ENCODE measurements at regions not wholly inside any gene's neighbourhood (a gene's known extent, or its start where the extent isn't known, plus 50 kb on each side); places are given as distances from the start of the nearest gene placed in this dataset.
"Not testable (repeated sequence)": the region's sequence is repeated elsewhere in the genome, so short reads cannot be mapped to it uniquely, and the experiment has no call there.

- not testable (repeated sequence) for DNase-seq (ENCODE audit: low read depth in 2 of 2)
Observed at GRCh38 chr22:22296047-22296446, 51.5 kb downstream of the VPREB1 start.

- DNase-seq (ENCODE audit: low read depth in 2 of 2): not testable (repeated sequence)
Observed at GRCh38 chr22:22297159-22297793, 52.7 kb downstream of the VPREB1 start.

GRCh38 chr22:22297794-22298653 lies 53.4 kb downstream of the VPREB1 start:
- DNase-seq (ENCODE audit: low read depth in 2 of 2): peak; percentile 41 to 44

- DNase-seq (ENCODE audit: low read depth in 2 of 2): not testable (repeated sequence)
Observed at GRCh38 chr22:22298654-22299009, 54.0 kb downstream of the VPREB1 start.

GRCh38 chr22:22300511-22300910 lies 55.9 kb downstream of the VPREB1 start:
- DNase-seq (ENCODE audit: low read depth in 2 of 2): not testable (repeated sequence)

GRCh38 chr22:22300946-22301345 lies 56.4 kb downstream of the VPREB1 start:
- not testable (repeated sequence) for DNase-seq (ENCODE audit: low read depth in 2 of 2)

GRCh38 chr22:22316589-22316988 lies 72.0 kb downstream of the VPREB1 start:
- no peak for DNase-seq (ENCODE audit: low read depth in 2 of 2)

- DNase-seq (ENCODE audit: low read depth in 2 of 2): no peak
Observed at GRCh38 chr22:22318723-22319465, 74.3 kb downstream of the VPREB1 start.

- DNase-seq (ENCODE audit: low read depth in 2 of 2): peak; percentile 27 to 39
Observed at GRCh38 chr22:22321743-22322611, 77.4 kb downstream of the VPREB1 start.

- no peak for DNase-seq (ENCODE audit: low read depth in 2 of 2)
Observed at GRCh38 chr22:22322792-22323191, 78.2 kb downstream of the VPREB1 start.

- no peak for DNase-seq (ENCODE audit: low read depth in 2 of 2)
Observed at GRCh38 chr22:22327723-22328122, 83.1 kb downstream of the VPREB1 start.

GRCh38 chr22:22329792-22330191 lies 85.2 kb downstream of the VPREB1 start:
- no peak for DNase-seq (ENCODE audit: low read depth in 2 of 2)

- DNase-seq (ENCODE audit: low read depth in 2 of 2): not testable (repeated sequence)
Observed at GRCh38 chr22:22335640-22336039, 91.1 kb downstream of the VPREB1 start.

- DNase-seq (ENCODE audit: low read depth in 2 of 2): not testable (repeated sequence)
Observed at GRCh38 chr22:22336333-22336732, 91.7 kb downstream of the VPREB1 start.

GRCh38 chr22:22338778-22339177 lies 94.2 kb downstream of the VPREB1 start:
- not testable (repeated sequence) for DNase-seq (ENCODE audit: low read depth in 2 of 2)

GRCh38 chr22:22341736-22342135 lies 97.2 kb downstream of the VPREB1 start:
- no peak for DNase-seq (ENCODE audit: low read depth in 2 of 2)

GRCh38 chr22:22342697-22343580 lies 98.4 kb downstream of the VPREB1 start:
- peak; percentile 33 to 35 for DNase-seq (ENCODE audit: low read depth in 2 of 2)

- DNase-seq (ENCODE audit: low read depth in 2 of 2): no peak
Observed at GRCh38 chr22:22343581-22344296, 99.2 kb downstream of the VPREB1 start.

- no peak for DNase-seq (ENCODE audit: low read depth in 2 of 2)
Observed at GRCh38 chr22:22344430-22344829, 99.8 kb downstream of the VPREB1 start.

GRCh38 chr22:22345781-22346180 lies 101.2 kb downstream of the VPREB1 start:
- DNase-seq (ENCODE audit: low read depth in 2 of 2): no peak

Measured in activated CD8-positive, alpha-beta memory T cell treated with anti-CD3 and anti-CD28 coated beads for 4 hours (primary cell).